ENCODE measurements at regions not wholly inside any gene's neighbourhood (a gene's known extent, or its start where the extent isn't known, plus 50 kb on each side); places are given as distances from the start of the nearest gene placed in this dataset.

DNA sequence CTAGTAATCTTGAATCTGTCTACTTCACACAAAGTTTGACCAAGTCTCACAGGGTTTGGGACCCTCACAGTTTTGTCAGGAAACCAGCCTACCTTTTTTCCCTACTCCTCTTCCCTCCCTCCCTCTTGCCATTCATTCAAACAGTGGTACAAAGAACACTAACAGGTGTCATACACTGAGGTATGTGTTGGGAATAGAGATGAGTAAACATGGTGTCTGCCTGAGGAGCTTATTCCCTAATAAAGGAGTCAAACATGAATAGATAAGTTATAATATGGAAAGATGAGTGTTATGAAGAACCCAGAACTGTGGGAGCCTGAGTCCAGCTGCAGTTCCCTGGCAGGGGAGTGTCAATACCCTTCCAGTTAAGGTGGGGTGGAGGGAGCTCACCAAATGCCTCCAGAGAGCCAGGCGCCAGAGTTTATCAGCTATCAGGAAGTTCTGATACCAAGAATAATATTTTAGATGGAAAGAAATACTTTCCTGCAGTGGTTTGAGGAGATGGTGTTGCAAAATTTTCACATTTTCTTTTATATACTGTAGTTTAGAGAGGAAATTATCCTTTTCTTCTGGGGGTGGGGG lies 183.4 kb upstream of the NR3C1 start:
- no peak for DNase-seq (ENCODE audit: low read depth)

- DNase-seq (ENCODE audit: low read depth): peak; percentile 26
Observed at GRCh38 chr5:143585970-143586369, 182.5 kb upstream of the NR3C1 start.

DNA sequence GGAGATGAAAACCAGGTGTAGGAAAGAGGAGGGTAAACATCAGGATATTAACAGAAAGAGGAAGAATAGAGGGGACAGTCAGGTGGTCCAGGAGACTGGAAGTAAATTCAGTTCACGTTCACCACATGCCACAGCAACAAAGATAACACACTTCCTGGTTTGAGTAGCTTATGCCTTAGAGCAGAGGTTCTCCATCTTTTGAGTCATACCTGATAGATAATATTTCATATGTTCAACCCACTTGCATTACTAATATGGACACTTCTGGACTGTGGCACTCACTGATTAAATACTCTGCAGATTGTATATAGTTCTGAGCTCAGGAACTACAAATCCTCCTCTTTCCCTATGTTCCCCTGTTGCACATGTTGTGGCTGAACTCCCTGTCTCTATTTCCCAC lies 179.9 kb upstream of the NR3C1 start:
- no peak for DNase-seq (ENCODE audit: low read depth)

DNA sequence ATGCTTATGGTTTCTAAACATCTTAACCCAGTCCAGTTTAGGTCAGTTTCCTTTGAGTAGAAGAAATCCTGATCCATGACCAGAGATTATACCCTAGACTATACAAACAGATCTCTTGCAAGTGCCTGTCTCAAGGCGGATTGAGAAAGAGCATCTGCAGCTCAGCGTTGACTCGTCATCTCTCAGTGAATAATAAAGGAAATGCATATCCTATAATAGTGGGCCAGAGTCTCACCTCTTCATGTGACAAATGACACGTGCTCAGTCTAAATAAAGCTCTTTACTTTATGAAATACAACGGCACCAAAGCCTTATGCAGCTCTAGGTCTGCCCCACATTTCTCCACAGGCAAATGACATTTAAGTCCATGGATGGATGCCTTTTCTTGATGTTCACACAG lies 179.4 kb upstream of the NR3C1 start:
- DNase-seq (ENCODE audit: low read depth): no peak

GRCh38 chr5:143582176-143582575 lies 178.7 kb upstream of the NR3C1 start:
- DNase-seq (ENCODE audit: low read depth): no peak

DNA sequence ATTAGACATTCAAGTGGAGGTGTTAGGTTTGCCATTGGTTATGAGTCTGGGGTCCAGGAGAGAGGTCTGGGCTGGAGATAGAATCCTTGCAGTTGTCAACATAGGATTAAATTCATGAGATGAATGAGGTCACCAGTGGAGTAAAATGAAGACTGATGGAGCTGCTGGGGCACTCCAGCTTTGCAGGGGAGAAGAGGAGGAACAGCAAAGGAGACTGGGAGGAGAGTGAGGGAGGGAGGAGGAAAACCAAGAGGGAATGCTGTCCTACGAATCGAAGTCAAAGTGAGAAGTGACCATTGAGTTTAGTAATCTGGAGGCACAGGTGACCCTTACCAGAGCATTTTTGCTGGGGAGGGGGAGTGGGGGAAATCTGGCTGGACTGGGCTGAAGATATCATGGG lies 178.2 kb upstream of the NR3C1 start:
- DNase-seq (ENCODE audit: low read depth): no peak

- no peak for DNase-seq (ENCODE audit: low read depth)
Observed at GRCh38 chr5:143581147-143581546, 177.7 kb upstream of the NR3C1 start.

DNA sequence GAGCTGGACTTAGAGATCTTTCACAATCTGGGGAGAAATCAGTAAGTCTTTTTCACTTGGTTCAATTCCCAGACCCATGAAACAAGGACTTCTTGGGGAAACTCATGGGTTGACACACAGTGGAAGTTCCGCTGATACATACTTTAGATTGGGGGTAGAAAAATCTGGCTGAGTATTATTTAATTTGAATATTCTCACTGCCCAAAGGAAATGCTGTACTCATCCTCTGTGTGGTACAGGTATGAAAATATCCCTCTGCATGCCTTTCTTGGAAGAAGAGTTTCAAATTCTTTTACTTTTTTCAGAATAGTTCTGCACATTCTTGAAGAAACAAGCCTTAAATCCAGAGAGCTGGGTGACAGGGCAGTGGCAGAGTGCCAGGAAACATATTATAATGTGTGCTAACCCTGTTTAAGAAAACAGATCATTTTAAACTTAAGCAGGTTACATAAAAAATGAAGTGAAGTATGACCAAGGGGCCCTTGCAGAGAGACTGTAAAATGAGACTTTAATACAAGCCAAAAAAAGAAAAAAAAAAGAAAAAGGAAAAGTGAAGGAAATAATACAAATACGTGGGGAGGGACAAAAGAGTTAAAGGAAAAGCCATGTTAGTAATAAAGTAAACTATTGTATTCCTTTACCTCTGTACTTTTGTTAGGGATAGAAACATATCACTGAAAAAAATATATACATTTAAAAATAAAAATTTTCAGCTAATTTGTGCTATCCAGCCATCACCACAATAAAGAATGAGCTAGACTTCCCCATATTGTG lies 173.4 kb upstream of the NR3C1 start:
- peak; percentile 87 for DNase-seq (ENCODE audit: low read depth)

- no peak for DNase-seq (ENCODE audit: low read depth)
Observed at GRCh38 chr5:143575286-143575685, 171.8 kb upstream of the NR3C1 start.

GRCh38 chr5:143574236-143574635 lies 170.8 kb upstream of the NR3C1 start:
- DNase-seq (ENCODE audit: low read depth): no peak

GRCh38 chr5:143573568-143574170 lies 170.2 kb upstream of the NR3C1 start:
- no peak for DNase-seq (ENCODE audit: low read depth)

- no peak for DNase-seq (ENCODE audit: low read depth)
Observed at GRCh38 chr5:143572671-143573070, 169.2 kb upstream of the NR3C1 start.

DNA sequence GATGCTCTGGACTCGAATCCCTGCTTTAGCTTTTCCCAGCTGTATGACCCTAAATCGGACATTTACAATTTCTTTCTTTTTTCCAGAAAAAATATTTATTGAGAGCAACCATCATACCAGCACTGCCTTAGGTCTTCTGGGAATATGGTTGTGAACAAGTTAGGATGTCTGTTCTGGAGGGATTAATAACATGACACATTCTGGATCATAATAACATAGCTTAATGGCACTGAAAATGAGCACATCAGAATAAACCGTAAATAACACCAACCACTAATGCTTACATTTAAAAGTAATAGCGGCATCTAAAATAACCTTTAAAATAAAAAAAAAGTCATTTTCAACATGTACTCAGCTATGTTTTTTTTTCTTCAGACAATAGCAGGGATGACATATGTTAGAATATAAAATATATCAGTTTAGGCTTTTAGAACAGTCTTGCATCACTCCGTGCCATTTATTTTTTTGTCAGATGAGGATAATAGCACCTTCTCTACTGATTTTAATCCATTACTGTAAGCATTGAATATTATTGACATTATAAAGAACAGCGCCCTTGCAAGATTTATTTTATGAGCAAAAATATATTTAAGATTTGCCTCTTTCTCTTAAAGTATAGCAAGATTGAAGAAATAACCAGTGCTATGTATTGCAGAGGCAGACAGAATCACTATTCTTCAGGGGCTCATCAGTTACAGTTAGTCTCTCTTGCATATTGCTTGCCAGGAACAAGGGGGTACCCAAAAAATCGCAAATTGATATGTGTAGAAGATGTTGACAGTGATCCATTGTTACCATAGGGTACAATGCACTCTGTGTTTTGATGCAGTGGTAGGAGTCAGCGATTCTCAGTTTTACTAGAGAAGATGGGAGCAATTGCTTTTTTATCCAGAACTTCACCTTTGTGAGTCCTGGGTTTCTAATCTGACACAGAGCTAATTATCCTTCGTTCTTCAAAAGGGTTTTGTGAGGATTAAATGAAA lies 168.4 kb upstream of the NR3C1 start:
- DNase-seq (ENCODE audit: low read depth): no peak

DNA sequence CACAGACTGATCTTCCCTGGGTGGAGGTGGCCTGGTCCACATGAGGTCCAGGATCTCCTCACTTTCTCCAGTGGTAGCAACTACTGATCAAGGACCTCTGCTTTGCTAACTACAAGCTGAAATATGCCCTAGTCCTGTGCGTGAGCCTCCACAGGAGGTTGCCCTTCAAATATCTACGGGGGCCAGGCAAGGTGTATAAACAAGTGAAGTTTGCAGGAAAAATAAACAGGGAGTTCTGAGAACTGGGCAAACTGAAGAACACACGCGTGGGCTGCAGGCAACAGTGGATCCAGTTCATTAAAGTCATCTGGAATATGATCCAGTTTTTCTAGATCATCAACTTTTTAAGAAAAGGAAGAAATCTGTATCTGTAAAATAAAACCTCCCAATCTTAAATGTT lies 167.5 kb upstream of the NR3C1 start:
- no peak for DNase-seq (ENCODE audit: low read depth)

DNA sequence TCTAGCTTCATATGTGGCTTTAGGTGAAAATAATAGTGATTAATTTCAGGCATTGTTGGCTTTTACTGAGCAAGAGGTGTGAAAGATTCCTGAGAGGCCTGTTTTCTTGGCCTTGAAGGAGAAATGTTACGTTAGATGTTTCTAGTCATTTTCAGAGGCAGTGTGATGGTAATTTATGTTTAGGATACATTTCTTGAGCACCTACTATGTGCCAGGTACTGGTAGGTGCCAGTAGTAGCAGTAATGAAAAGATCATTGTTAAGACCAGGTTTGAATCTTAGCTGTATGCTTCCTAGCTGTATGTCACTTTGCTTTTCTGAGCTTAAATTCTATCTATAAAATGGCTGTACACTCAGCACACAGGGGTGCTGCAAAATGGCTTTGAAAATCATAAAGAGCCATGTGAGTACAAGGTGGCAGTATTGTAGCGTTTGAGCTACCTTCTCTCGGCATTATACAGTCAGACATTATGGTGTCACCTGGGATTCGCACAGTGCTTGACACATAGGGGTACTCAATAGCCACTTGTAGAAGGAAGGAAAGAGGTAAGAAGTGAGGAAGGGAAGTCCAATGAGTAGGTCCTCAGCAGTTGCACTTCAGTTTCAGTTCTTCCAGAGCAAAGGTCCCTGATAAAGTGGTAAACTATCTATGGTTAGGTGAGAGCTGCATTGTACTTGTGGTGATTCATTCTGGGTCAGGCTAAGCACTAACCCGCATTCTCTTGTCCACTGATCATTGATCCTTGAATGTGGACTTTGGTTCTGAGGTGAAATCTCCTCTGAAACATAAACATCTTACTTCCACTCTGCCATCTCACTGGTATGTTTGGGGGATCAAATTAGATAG lies 166.5 kb upstream of the NR3C1 start:
- no peak for DNase-seq (ENCODE audit: low read depth)

DNA sequence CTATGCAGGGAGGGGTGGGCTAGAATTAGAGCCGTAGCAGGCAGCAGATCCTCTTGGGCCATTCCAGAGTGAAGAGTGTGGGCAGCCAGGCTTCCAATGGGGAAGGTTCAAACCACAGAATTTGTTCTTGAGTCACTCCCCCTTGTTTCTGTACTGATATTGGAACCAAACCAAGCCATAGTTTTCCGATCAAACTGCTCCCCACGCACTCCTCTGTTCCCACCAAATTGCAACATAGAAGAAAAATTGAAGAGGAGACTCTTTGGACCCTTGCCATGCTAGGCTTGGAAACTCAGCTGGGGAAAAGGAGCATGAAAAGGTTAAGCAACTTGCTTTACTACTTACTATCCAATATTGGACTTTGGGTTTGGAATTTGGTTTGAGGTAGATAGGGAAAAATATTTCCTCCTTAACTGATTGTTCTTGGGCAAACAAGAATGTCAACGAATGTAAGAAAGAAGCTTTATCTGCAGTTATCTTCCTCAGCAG lies 165.8 kb upstream of the NR3C1 start:
- no peak for DNase-seq (ENCODE audit: low read depth)

DNA sequence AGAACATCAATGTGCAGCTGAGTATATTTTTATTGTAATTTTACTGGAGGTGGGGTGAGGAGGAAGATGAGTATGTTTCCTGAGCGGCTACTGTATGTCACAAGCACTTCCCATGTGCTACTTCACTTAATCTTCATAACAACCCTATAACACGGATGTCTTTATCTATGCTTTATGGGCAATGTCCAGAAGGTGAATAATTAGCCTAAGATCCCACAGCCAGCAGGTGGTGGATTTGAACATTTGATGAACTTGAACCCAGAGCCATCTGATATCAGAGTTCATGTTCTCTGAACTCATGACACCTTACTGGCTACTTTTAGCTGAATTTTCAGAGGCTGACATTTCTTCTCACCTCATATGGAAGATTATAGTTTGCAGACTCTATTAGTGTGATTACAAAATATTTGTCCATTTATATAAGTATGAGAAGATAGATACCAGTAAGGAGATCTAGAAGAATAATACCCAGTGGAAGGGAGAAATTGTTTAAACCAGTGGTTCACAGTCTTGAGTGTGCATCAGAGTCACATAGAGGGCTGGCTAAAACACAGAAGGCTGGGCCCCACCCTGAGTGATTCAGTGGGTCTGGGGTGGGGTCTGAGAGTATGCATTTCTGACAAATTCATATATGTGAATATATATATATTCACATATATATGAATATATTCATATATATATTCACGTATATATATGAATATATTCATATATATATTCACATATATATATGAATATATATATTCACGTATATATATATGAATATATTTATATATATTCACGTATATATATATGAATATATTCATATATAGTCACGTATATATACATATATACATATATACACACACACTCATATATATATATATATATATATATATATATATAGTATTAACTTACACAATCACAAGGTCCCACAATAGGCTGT lies 164.4 kb upstream of the NR3C1 start:
- DNase-seq (ENCODE audit: low read depth): no peak

DNA sequence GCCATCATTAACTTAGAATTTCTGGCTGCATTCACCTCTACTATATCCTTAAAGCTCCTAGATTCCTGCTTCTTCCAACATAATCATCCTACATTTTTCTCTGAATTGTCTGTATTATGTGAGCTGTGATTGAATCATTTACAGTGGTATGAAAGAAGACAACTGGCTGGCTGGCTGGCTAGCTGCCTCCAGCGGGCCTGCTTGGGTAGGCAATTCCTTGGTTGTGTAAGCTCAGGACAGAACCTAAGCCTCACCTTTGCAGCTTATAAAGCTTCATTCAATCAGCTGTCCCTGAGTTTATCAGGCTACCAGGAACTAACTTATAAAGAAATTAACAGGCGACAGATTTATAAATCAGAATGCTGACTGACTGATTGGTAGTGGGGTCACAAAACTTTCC lies 162.7 kb upstream of the NR3C1 start:
- no peak for DNase-seq (ENCODE audit: low read depth)

DNA sequence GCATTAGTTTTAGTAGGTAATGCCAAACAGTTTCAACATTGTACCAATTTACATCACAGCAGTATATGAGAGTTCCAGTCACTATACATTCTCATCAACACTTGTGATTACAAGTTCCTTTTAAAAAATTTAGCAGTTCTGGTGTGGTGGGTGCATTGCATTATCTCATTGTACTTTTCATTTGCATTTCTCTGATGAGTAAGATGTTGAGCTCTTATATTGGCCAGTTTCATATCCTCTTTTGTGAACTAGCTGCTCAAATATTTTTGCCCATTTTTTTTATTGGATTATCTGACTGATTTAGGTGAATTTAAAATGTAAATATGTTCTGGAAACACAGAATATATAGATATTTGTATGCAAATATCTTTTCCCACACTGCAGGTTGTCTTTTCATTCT lies 160.9 kb upstream of the NR3C1 start:
- DNase-seq (ENCODE audit: low read depth): no peak

- peak; percentile 59 for DNase-seq (ENCODE audit: low read depth)
Observed at GRCh38 chr5:143562935-143563334, 159.4 kb upstream of the NR3C1 start.
